ENCODE measurements at regions not wholly inside any gene's neighbourhood (a gene's known extent, or its start where the extent isn't known, plus 50 kb on each side); places are given as distances from the start of the nearest gene placed in this dataset.
"Not testable (repeated sequence)": the region's sequence is repeated elsewhere in the genome, so short reads cannot be mapped to it uniquely, and the experiment has no call there.

DNA sequence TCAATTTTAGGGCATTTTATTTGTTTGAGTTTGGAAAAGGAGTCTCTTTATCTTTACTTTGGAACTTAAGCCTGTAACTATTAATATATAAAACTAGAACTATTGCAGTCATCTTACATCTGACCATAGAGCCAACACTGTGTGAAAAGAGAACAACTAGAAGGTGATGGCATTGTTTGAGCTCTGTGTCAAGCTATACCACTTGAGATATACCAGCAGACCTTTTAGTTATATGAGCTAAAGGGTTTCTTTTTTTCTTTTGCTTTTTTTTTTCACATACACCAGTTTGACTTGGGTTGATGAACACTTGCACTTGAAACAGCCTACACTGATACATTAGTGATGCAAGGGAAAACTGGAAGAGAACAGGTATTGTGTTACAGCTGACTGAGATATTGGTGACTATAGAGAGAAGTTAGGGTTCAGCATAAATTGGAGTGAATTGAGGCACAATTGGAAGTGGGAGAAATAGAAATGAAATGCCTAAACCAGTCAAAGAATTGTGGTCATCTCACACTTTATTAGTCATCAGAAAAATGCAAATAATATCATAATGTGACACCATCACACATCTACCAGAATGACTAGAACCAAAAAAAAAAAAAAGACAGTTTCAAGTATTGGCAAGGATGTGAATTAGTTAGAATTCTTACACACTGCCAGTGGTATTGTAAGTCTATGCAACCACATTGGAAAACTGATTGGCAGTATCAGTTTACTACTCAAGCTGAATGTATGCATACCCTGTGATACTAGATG is 60.9 kb downstream of the ADRB2 start:
- no peak overlapping the region for H3K4me2 ChIP-seq (ENCODE audit: low read length)
- no peak overlapping the region for H3K27ac ChIP-seq
- TF ChIP-seq, protein P1, sequence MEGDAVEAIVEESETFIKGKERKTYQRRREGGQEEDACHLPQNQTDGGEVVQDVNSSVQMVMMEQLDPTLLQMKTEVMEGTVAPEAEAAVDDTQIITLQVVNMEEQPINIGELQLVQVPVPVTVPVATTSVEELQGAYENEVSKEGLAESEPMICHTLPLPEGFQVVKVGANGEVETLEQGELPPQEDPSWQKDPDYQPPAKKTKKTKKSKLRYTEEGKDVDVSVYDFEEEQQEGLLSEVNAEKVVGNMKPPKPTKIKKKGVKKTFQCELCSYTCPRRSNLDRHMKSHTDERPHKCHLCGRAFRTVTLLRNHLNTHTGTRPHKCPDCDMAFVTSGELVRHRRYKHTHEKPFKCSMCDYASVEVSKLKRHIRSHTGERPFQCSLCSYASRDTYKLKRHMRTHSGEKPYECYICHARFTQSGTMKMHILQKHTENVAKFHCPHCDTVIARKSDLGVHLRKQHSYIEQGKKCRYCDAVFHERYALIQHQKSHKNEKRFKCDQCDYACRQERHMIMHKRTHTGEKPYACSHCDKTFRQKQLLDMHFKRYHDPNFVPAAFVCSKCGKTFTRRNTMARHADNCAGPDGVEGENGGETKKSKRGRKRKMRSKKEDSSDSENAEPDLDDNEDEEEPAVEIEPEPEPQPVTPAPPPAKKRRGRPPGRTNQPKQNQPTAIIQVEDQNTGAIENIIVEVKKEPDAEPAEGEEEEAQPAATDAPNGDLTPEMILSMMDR (IDR thresholded peaks at IDR 0.05): no peak
- H3K27me3 ChIP-seq (ENCODE audit: control insufficient read depth, insufficient read depth, low read length): no peaks in the 10 kb centered on the region
- H3K79me2 ChIP-seq: no peaks in the 10 kb centered on the region
- no peaks in the 10 kb centered on the region for H3K9me3 ChIP-seq (ENCODE audit: control insufficient read depth, low read length)
- H3K36me3 ChIP-seq (ENCODE audit: control insufficient read depth, insufficient read depth, low read length): no peaks in the 10 kb centered on the region
- no peak overlapping the region for H3K9ac ChIP-seq
- no peaks in the 10 kb centered on the region for H3K4me1 ChIP-seq
- H3K4me3 ChIP-seq (ENCODE audit: low read depth, low read length): no peak overlapping the region
- no peak overlapping the region for H2AFZ ChIP-seq

DNA sequence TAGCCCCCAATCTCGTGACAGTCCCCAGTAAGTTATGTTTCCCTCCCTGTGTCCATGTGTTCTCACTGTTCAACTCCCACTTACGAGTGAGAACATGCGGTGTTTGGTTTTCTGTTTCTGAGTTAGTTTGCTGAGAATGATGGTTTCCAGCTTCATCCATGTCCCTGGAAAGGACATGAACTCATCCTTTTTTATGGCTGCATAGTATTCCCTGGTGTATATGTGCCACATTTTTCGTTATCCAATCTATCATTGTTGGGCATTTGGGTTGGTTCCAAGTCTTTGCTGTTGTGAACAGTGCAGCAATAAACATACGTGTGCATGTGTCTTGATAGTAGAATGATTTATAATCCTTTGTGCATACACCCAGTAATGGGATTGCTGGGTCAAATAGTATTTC is 63.5 kb downstream of the ADRB2 start:
- not testable (repeated sequence) for H3K4me3 ChIP-seq (ENCODE audit: low read depth, low read length); H3K27me3 ChIP-seq (ENCODE audit: control insufficient read depth, insufficient read depth, low read length); H3K36me3 ChIP-seq (ENCODE audit: control insufficient read depth, insufficient read depth, low read length); H3K4me2 ChIP-seq (ENCODE audit: low read length); H3K4me1 ChIP-seq; H3K27ac ChIP-seq; H2AFZ ChIP-seq; H3K9ac ChIP-seq; H3K9me3 ChIP-seq (ENCODE audit: control insufficient read depth, low read length); H3K79me2 ChIP-seq

DNA sequence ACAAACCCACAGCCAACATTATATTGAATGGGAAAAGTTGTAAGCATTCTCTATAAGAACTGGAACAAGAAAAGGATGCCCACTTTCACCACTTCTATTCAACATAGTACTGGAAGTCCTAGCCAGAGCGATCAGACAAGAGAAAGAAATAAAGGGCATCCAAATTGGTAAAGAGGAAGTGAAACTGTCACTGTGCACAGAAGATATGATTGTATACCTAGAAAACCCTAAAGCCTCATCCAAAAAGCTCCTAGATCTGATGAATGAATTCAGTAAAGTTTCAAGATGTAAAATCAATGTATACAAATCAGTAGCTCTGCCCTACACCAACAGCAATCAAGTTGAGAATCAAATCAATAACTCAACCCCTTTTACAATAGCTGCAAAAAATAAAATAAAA is 69.0 kb downstream of the ADRB2 start:
- not testable (repeated sequence) for H3K27me3 ChIP-seq (ENCODE audit: control insufficient read depth, insufficient read depth, low read length); H3K9me3 ChIP-seq (ENCODE audit: control insufficient read depth, low read length); H3K79me2 ChIP-seq; H3K27ac ChIP-seq; H3K36me3 ChIP-seq (ENCODE audit: control insufficient read depth, insufficient read depth, low read length); H3K4me1 ChIP-seq; H2AFZ ChIP-seq; H3K9ac ChIP-seq; H3K4me3 ChIP-seq (ENCODE audit: low read depth, low read length); H3K4me2 ChIP-seq (ENCODE audit: low read length)

DNA sequence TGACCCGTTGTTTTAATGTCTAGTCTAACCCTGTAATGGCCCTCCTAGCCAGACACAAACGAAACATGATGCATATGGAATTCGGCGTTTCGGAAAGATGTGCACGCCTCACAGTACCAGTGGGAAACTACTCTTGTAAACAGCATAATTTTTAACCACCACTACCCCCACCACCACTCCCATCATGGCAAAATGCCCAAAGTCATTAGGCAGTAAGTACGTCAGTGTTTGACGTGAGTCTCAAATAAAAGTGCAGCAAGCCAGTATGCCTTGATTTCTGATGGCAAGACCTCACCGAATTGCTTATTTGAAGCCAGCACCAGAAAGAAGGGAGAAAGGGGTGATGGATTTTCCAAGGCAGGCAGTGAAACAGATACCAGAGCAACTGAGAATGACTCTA is 71.4 kb downstream of the ADRB2 start:
- H3K27me3 ChIP-seq (ENCODE audit: control insufficient read depth, insufficient read depth, low read length): no peaks in the 10 kb centered on the region
- no peak overlapping the region for H3K4me3 ChIP-seq (ENCODE audit: low read depth, low read length)
- no peak overlapping the region for H3K9ac ChIP-seq
- H3K79me2 ChIP-seq: no peaks in the 10 kb centered on the region
- H3K27ac ChIP-seq: no peak overlapping the region
- H3K4me1 ChIP-seq: no peaks in the 10 kb centered on the region
- TF ChIP-seq, protein P1 (IDR thresholded peaks at IDR 0.05): no peak
- H3K36me3 ChIP-seq (ENCODE audit: control insufficient read depth, insufficient read depth, low read length): no peaks in the 10 kb centered on the region
- H3K4me2 ChIP-seq (ENCODE audit: low read length): no peak overlapping the region
- no peaks in the 10 kb centered on the region for H3K9me3 ChIP-seq (ENCODE audit: control insufficient read depth, low read length)
- H2AFZ ChIP-seq: no peak overlapping the region

DNA sequence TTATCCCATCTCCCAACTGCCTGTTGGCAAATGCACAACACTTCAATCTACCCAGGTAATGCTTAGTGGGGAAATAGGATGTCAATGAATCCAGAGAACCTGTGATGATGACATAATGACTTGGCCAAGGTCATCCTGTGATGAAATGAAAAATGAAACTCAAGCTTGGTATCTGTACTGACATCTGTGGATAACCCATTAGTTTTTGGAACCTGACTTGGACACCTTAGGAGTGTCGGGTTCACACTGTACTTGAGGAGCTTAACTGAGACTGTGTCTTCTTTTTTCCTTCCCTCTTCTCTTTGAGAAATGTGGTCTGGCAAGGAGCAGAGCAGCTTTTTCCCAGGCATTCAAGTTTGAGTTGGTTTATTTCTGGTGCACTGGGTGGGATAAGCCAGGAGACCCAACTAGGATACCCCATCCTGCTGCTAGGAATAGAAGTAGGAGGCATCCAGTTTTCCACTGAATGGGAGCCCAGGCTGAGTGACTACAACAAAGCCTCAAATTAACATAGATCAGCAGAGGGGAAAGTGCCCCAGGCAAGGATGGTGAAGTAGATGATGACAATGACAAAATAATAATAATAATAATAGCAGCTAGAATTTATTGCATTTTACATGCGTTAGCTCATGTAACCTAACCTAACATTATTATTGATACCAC is 72.1 kb downstream of the ADRB2 start:
- Histone ChIP-seq H3K9me3 (ENCODE audit: control insufficient read depth, low read length) (no peaks in the 10 kb centered on the region), H3K79me2 (no peaks in the 10 kb centered on the region), H3K4me2 (ENCODE audit: low read length) (no peak overlapping the region), H3K27ac (no peak overlapping the region), H3K27me3 (ENCODE audit: control insufficient read depth, insufficient read depth, low read length) (no peaks in the 10 kb centered on the region), H3K36me3 (ENCODE audit: control insufficient read depth, insufficient read depth, low read length) (no peaks in the 10 kb centered on the region), H3K4me1 (no peaks in the 10 kb centered on the region), H3K4me3 (ENCODE audit: low read depth, low read length) (no peak overlapping the region), H2AFZ (no peak overlapping the region), H3K9ac (no peak overlapping the region)
- TF ChIP-seq, protein P1 (IDR thresholded peaks at IDR 0.05): no peak
